HepG2 (cell line): ENCODE measurements at regions not wholly inside any gene's neighbourhood (a gene's known extent, or its start where the extent isn't known, plus 50 kb on each side); places are given as distances from the start of the nearest gene placed in this dataset.

Source experiments
- ATAC-seq: fragments of 200-7000 bp; cut with Tn5 transposase; 3 replicates; pipeline ENCODE4 v1.9.1; 2020; ENCODE audit warnings: mild to moderate bottlenecking, moderate library complexity
- BruUV-seq: library from RNA; stranded (reverse); fragments of 400-500 nt; replicated peaks from 2 replicates; lab custom pipeline; 2021; lab: Mats Ljungman, UMichigan
- CTCF ChIA-PET: fragments of 300-600 bp; formaldehyde crosslinking; extraction: SDS; loops from one replicate; lab custom pipeline; 2021; ENCODE audit warnings: low total read pairs, inconsistent platforms, low intra/inter-chr PET ratio; lab: Yijun Ruan, JAX
- POLR2A ChIA-PET: fragments of 350-600 bp; sonication (Branson Sonifier 250); formaldehyde crosslinking; loops from one replicate; lab custom pipeline; 2020; ENCODE audit warnings: antibody characterized with exemption, inconsistent platforms; lab: Yijun Ruan, JAX
- DNase-seq: peaks from one replicate; pipeline ENCODE4 v3.0.0-alpha.2; 2015; ENCODE audit warnings: low spot score
- FAIRE-seq: peaks from 3 replicates; lab custom pipeline; 2011; peaks lifted over from hg19 to GRCh38; lab: Jason Lieb, UNC
- H2AFZ ChIP-seq: one replicate; pipeline ENCODE4 v1.6.1; 2011; ENCODE audit warnings: low read length, inconsistent platforms
- H3K27ac ChIP-seq: fragments of 300-600 bp; 3 replicates; pipeline ENCODE4 v1.8.0; 2011; ENCODE audit warnings: mixed run types, mild to moderate bottlenecking, mixed read lengths, low read length, inconsistent platforms; ENCODE audit not compliant: insufficient read depth; ENCODE audit errors: extremely low read length
- H3K27me3 ChIP-seq, 2 experiments: fragments of 200-600 bp in 1 of 2; 2 replicates in 1 of 2; 3 replicates in 1 of 2; pipeline versions ENCODE4 v1.6.0 to v1.8.0; 2011; ENCODE audit warnings: low read length in 2 of 2, mild to moderate bottlenecking in 2 of 2, moderate library complexity in 2 of 2, inconsistent platforms in 1 of 2; ENCODE audit not compliant: insufficient read depth in 2 of 2, control insufficient read depth in 1 of 2
- H3K36me3 ChIP-seq, 2 experiments: fragments of 200-600 bp in 1 of 2; replicated peaks in 1 of 2; 2 replicates in 1 of 2; 3 replicates in 1 of 2; pipeline versions ENCODE4 v1.5.1 to v1.8.0; 2011; ENCODE audit warnings: low read length in 2 of 2, inconsistent platforms in 1 of 2; ENCODE audit not compliant: insufficient read depth in 2 of 2, control insufficient read depth in 1 of 2
- H3K4me1 ChIP-seq: 2 replicates; pipeline ENCODE4 v1.5.1; 2012; ENCODE audit warnings: low read length, inconsistent platforms; ENCODE audit not compliant: insufficient read depth
- H3K4me2 ChIP-seq: 2 replicates; pipeline ENCODE4 v1.6.0; 2011; ENCODE audit warnings: low read depth, low read length, inconsistent platforms
- H3K4me3 ChIP-seq, 3 experiments: fragments of 200-600 bp in 1 of 3; sonication (generic), shearing (Covaris generic) in 1 of 3; replicated peaks in 1 of 3; 2 replicates each; pipeline ENCODE4 v1.5.1; 2011 to 2016; ENCODE audit warnings: low read length in 3 of 3, inconsistent platforms in 2 of 3, low read depth in 2 of 3, mild to moderate bottlenecking in 2 of 3, control low read depth in 1 of 3, mixed read lengths in 1 of 3; ENCODE audit not compliant: insufficient read depth in 1 of 3
- H3K79me2 ChIP-seq: one replicate; pipeline ENCODE4 v1.6.1; 2011; ENCODE audit warnings: low read length, inconsistent platforms; ENCODE audit not compliant: insufficient read depth
- H3K9ac ChIP-seq: 2 replicates; pipeline ENCODE4 v1.6.0; 2011; ENCODE audit warnings: mild to moderate bottlenecking, low read depth, low read length, inconsistent platforms; ENCODE audit not compliant: insufficient read depth
- H3K9me3 ChIP-seq: 2 replicates; pipeline ENCODE4 v1.5.1; 2012; ENCODE audit warnings: mild to moderate bottlenecking, low read length
- H4K20me1 ChIP-seq: 2 replicates; pipeline ENCODE4 v1.6.0; 2011; ENCODE audit warnings: inconsistent platforms, mild to moderate bottlenecking, low read length, moderate library complexity; ENCODE audit not compliant: insufficient read depth
- KDM5B ChIP-seq: sonication (generic); formaldehyde crosslinking; IDR thresholded peaks from 2 replicates; pipeline ENCODE4 v1.4.0; 2020; ENCODE audit warnings: missing genetic modification reagents, mild to moderate bottlenecking, borderline replicate concordance
- MED1 ChIP-seq: sonication (generic); formaldehyde crosslinking; IDR thresholded peaks from 2 replicates; pipeline ENCODE4 v1.4.0; 2020; ENCODE audit warnings: missing genetic modification reagents
- PATZ1 ChIP-seq: sonication (generic); formaldehyde crosslinking; IDR thresholded peaks from 2 replicates; pipeline ENCODE4 v1.4.0; 2020; ENCODE audit warnings: missing genetic modification reagents
- PTBP1 ChIP-seq: fragments of 200-400 bp; formaldehyde crosslinking; IDR thresholded peaks from 2 replicates; pipeline ENCODE4 v1.6.1; 2018; ENCODE audit warnings: low read length, low read depth; ENCODE audit not compliant: poor library complexity, severe bottlenecking
- SNAI1 ChIP-seq: sonication (generic); formaldehyde crosslinking; IDR thresholded peaks from 2 replicates; pipeline ENCODE4 v1.5.0; 2020; ENCODE audit warnings: mild to moderate bottlenecking, missing genetic modification reagents, borderline replicate concordance
- ZNF12 ChIP-seq: sonication (generic); formaldehyde crosslinking; IDR thresholded peaks from 2 replicates; pipeline ENCODE4 v1.5.0; 2020; ENCODE audit warnings: missing genetic modification reagents
- ZNF44 ChIP-seq: sonication (generic); formaldehyde crosslinking; IDR thresholded peaks from 2 replicates; pipeline ENCODE4 v1.5.1; 2020; ENCODE audit warnings: mild to moderate bottlenecking, missing genetic modification reagents
- ZNF512B ChIP-seq: sonication (generic); formaldehyde crosslinking; IDR thresholded peaks from 2 replicates; pipeline ENCODE4 v1.5.1; 2020; ENCODE audit warnings: missing genetic modification reagents, mild to moderate bottlenecking, borderline replicate concordance
- ZNF576 ChIP-seq: sonication (generic); formaldehyde crosslinking; IDR thresholded peaks from 2 replicates; pipeline ENCODE4 v1.4.0; 2020; ENCODE audit warnings: mild to moderate bottlenecking, missing genetic modification reagents
- WGBS: methylation state at CpG from one replicate; pipeline ENCODE4 v1.1.6; 2017; ENCODE audit warnings: low lambda C conversion rate; 5-methylcytosine and 5-hydroxymethylcytosine counted together
- in situ Hi-C: cut with HindIII; loops from 2 replicates; pipeline ENCODE4 v1.10.0; 2017; ENCODE audit warnings: low pct_unique_long_range_greater_than_20kb; ENCODE audit not compliant: extremely low pct_ligation_motif_present
- intact Hi-C: fragments of 100-400 bp; cut with micrococcal nuclease; formaldehyde crosslinking; loops from one replicate; pipeline ENCODE4 v1.10.0; 2022; ENCODE audit not compliant: unreplicated experiment
- TF ChIP-seq, protein P1 (sequence below): sonication (generic); formaldehyde crosslinking; IDR thresholded peaks from 2 replicates; pipeline ENCODE4 v1.5.0; 2020; ENCODE audit warnings: mild to moderate bottlenecking, missing genetic modification reagents, borderline replicate concordance

DNA sequence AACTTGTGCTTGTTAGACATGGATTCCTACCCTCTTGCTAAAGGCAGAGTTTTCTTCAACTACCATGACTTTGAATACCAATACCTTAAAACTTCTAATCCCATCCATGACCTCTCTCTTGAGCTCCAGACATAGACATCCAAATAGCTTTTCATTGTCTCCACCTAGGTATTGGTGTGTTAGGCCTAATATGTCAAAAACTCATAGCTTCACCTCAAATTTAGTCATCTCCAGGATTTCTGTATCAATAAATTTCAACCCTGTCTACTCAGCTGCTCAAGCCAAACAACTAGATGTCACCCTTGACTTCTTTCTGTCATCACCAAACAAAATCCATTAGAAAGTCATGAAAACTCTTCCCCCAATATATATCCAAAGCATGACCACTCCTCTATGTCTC, 617.7 kb upstream of the GRIA3 start (continued):
- TF ChIP-seq PATZ1 (CRISPR knock-in tag) (no peak), PTBP1 (no peak), KDM5B (CRISPR knock-in tag) (no peak), ZNF44 (CRISPR knock-in tag) (no peak)

DNA sequence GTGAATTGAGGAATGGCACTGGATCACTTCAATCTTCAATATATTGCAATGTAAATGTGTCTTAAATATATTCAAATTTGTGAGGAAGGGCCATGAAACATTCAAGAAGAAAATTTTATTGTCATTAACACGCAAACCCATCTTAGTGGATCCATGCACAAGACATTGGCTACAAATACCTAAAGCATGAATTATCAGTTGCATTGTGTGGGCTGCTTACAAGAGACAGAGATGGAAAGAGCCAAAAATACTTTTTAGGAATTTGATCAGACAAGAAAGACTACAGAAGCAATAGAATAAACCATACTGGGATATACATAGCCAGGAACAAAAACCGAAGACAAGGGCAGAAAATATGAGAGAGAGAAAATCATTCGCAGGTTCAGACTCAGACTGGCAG, 616.2 kb upstream of the GRIA3 start:
- POLR2A ChIA-PET, result no interaction called here
- ATAC-seq, result no peak
- Histone ChIP-seq H3K4me1 (no peaks in the 10 kb centered on the region), H2AFZ (no peak overlapping the region), H3K9me3 (peaks cover 14% of the 10 kb centered on the region; the same call in 1 of the 2 replicates), H3K36me3 (no peaks in the 10 kb centered on the region), H3K27me3 (no peaks in the 10 kb centered on the region), H3K27ac (no peak overlapping the region), H3K4me2 (no peak overlapping the region), H4K20me1 (no peaks in the 10 kb centered on the region), H3K79me2 (no peaks in the 10 kb centered on the region), H3K9ac (no peak overlapping the region), H3K4me3 (no peak overlapping the region)
- CTCF ChIA-PET, result no interaction called here
- intact Hi-C loops, result no loop called here
- no TSS peak for BruUV-seq
- no peak for FAIRE-seq
- DNase-seq, result no peak
- in situ Hi-C loops, result no loop called here
- WGBS, result 3% methylated on average over 3 of the region's 3 CpGs
- no peak for TF ChIP-seq SNAI1 (CRISPR knock-in tag)
- no peak for TF ChIP-seq ZNF512B (CRISPR knock-in tag)
- no peak for TF ChIP-seq ZNF576
- TF ChIP-seq ZNF12 (CRISPR knock-in tag), result no peak
- TF ChIP-seq, protein P1, sequence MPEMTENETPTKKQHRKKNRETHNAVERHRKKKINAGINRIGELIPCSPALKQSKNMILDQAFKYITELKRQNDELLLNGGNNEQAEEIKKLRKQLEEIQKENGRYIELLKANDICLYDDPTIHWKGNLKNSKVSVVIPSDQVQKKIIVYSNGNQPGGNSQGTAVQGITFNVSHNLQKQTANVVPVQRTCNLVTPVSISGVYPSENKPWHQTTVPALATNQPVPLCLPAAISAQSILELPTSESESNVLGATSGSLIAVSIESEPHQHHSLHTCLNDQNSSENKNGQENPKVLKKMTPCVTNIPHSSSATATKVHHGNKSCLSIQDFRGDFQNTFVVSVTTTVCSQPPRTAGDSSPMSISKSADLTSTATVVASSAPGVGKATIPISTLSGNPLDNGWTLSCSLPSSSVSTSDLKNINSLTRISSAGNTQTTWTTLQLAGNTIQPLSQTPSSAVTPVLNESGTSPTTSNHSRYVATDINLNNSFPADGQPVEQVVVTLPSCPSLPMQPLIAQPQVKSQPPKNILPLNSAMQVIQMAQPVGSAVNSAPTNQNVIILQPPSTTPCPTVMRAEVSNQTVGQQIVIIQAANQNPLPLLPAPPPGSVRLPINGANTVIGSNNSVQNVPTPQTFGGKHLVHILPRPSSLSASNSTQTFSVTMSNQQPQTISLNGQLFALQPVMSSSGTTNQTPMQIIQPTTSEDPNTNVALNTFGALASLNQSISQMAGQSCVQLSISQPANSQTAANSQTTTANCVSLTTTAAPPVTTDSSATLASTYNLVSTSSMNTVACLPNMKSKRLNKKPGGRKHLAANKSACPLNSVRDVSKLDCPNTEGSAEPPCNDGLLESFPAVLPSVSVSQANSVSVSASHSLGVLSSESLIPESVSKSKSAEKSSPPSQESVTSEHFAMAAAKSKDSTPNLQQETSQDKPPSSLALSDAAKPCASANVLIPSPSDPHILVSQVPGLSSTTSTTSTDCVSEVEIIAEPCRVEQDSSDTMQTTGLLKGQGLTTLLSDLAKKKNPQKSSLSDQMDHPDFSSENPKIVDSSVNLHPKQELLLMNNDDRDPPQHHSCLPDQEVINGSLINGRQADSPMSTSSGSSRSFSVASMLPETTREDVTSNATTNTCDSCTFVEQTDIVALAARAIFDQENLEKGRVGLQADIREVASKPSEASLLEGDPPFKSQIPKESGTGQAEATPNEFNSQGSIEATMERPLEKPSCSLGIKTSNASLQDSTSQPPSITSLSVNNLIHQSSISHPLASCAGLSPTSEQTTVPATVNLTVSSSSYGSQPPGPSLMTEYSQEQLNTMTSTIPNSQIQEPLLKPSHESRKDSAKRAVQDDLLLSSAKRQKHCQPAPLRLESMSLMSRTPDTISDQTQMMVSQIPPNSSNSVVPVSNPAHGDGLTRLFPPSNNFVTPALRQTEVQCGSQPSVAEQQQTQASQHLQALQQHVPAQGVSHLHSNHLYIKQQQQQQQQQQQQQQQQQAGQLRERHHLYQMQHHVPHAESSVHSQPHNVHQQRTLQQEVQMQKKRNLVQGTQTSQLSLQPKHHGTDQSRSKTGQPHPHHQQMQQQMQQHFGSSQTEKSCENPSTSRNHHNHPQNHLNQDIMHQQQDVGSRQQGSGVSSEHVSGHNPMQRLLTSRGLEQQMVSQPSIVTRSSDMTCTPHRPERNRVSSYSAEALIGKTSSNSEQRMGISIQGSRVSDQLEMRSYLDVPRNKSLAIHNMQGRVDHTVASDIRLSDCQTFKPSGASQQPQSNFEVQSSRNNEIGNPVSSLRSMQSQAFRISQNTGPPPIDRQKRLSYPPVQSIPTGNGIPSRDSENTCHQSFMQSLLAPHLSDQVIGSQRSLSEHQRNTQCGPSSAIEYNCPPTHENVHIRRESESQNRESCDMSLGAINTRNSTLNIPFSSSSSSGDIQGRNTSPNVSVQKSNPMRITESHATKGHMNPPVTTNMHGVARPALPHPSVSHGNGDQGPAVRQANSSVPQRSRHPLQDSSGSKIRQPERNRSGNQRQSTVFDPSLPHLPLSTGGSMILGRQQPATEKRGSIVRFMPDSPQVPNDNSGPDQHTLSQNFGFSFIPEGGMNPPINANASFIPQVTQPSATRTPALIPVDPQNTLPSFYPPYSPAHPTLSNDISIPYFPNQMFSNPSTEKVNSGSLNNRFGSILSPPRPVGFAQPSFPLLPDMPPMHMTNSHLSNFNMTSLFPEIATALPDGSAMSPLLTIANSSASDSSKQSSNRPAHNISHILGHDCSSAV (CRISPR knock-in tag), result no peak
- no peak for TF ChIP-seq MED1 (CRISPR knock-in tag)
